SK-N-SH treated with all-trans-retinoic acid at 6 μM for 48 hours (cell line): ENCODE measurements at regions not wholly inside any gene's neighbourhood (a gene's known extent, or its start where the extent isn't known, plus 50 kb on each side); places are given as distances from the start of the nearest gene placed in this dataset.

ENCODE experiments used
- ATAC-seq: fragments of 200-7000 bp; cut with Tn5 transposase; 3 replicates; pipeline ENCODE4 v1.9.1; 2020; ENCODE audit warnings: mild to moderate bottlenecking, moderate library complexity
- ARNTL ChIP-seq: fragments of 450-650 bp; formaldehyde crosslinking; IDR thresholded peaks from 2 replicates; pipeline ENCODE4 v1.5.0; 2020; ENCODE audit warnings: low read depth, mild to moderate bottlenecking, moderate library complexity, borderline replicate concordance
- BACH2 ChIP-seq: fragments of 250-450 bp; sonication (Bioruptor Pico); IDR thresholded peaks from 2 replicates; pipeline ENCODE4 v1.9.0; 2021; ENCODE audit warnings: mild to moderate bottlenecking, borderline replicate concordance
- ESRRG ChIP-seq: fragments of 250-450 bp; sonication (Bioruptor Pico); IDR thresholded peaks from 2 replicates; pipeline ENCODE4 v1.6.1; 2021; ENCODE audit warnings: mild to moderate bottlenecking
- GLIS3 ChIP-seq: fragments of 250-450 bp; sonication (Bioruptor Pico); IDR thresholded peaks from 2 replicates; pipeline ENCODE4 v1.5.0; 2020; ENCODE audit warnings: mild to moderate bottlenecking, moderate library complexity
- OSR1 ChIP-seq: fragments of 250-450 bp; sonication (Bioruptor Pico); IDR thresholded peaks from 2 replicates; pipeline ENCODE4 v1.8.0; 2022; ENCODE audit warnings: moderate library complexity, mild to moderate bottlenecking, inconsistent platforms
- PPARA ChIP-seq: fragments of 250-450 bp; sonication (Bioruptor Pico); IDR thresholded peaks from 2 replicates; pipeline ENCODE4 v1.5.0; 2020; ENCODE audit warnings: mild to moderate bottlenecking, borderline replicate concordance
- SNAI2 ChIP-seq: fragments of 250-450 bp; sonication (Bioruptor Pico); IDR thresholded peaks from 2 replicates; pipeline ENCODE4 v1.5.0; 2020; ENCODE audit warnings: mild to moderate bottlenecking, moderate library complexity
- TCF4 ChIP-seq: fragments of 250-450 bp; sonication (Bioruptor Pico); IDR thresholded peaks from 2 replicates; pipeline ENCODE4 v1.8.0; 2021; ENCODE audit warnings: mild to moderate bottlenecking, moderate library complexity, borderline replicate concordance
- TOX ChIP-seq: fragments of 250-450 bp; sonication (Bioruptor Pico); IDR thresholded peaks from 2 replicates; pipeline ENCODE4 v1.8.0; 2021; ENCODE audit warnings: mild to moderate bottlenecking, moderate library complexity, borderline replicate concordance
- ZC3H10 ChIP-seq: fragments of 250-450 bp; sonication (Bioruptor Pico); IDR thresholded peaks from 2 replicates; pipeline ENCODE4 v1.5.1; 2021; ENCODE audit warnings: mild to moderate bottlenecking, moderate library complexity
- ZFP30 ChIP-seq: fragments of 450-650 bp; formaldehyde crosslinking; IDR thresholded peaks from 2 replicates; pipeline ENCODE4 v1.5.0; 2022; ENCODE audit warnings: mild to moderate bottlenecking, moderate library complexity
- ZNF565 ChIP-seq: fragments of 450-650 bp; formaldehyde crosslinking; conservative IDR thresholded peaks from 2 replicates; pipeline ENCODE4 v1.5.0; 2020; ENCODE audit warnings: low read depth, mild to moderate bottlenecking, moderate library complexity
- ZNF70 ChIP-seq: fragments of 450-650 bp; formaldehyde crosslinking; IDR thresholded peaks from 2 replicates; pipeline ENCODE4 v1.5.0; 2020; ENCODE audit warnings: mild to moderate bottlenecking, moderate library complexity
- ZNF8 ChIP-seq: fragments of 450-650 bp; formaldehyde crosslinking; IDR thresholded peaks from 2 replicates; pipeline ENCODE4 v1.5.0; 2020; ENCODE audit warnings: mild to moderate bottlenecking, moderate library complexity
- TF ChIP-seq, protein P1 (sequence below): fragments of 250-450 bp; sonication (Bioruptor Pico); IDR thresholded peaks from 2 replicates; pipeline ENCODE4 v1.5.1; 2020; ENCODE audit warnings: low read depth, mild to moderate bottlenecking, moderate library complexity
- TF ChIP-seq, protein P2 (sequence below): fragments of 250-450 bp; sonication (Bioruptor Pico); IDR thresholded peaks from 2 replicates; pipeline ENCODE4 v1.5.1; 2021; ENCODE audit warnings: mild to moderate bottlenecking, moderate library complexity
- TF ChIP-seq, protein P3 (sequence below): fragments of 250-450 bp; sonication (Bioruptor Pico); IDR thresholded peaks from 2 replicates; pipeline ENCODE4 v1.8.0; 2021; ENCODE audit warnings: low read depth, mild to moderate bottlenecking, moderate library complexity, borderline replicate concordance
- TF ChIP-seq, protein P4 (sequence below): fragments of 250-450 bp; sonication (Bioruptor Pico); IDR thresholded peaks from 2 replicates; pipeline ENCODE4 v1.5.0; 2020; ENCODE audit warnings: mild to moderate bottlenecking, moderate library complexity
- TF ChIP-seq, protein P5 (sequence below): fragments of 250-450 bp; sonication (Bioruptor Pico); IDR thresholded peaks from 2 replicates; pipeline ENCODE4 v1.8.0; 2020; ENCODE audit warnings: mild to moderate bottlenecking, moderate library complexity, borderline replicate concordance

DNA sequence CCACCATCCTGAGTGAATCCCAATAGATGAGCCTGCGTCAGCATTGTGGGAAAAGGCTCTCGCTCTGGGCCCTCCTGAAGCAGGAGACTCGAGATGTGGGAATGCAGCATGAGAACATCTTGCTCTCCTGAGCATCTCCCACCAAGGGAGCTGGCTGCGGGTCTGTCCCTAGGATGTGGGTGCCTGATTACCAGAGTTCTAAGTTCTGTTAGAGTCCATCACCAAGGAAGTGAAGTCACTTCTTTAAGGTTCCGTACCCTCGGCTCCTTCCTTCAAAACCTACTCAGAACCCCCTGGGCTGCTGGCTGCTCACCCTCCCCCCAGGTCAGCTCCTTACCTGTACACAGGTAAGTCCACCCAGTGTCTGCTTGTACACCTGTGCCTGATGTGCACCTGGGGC is 100.5 kb upstream of the IGLL5 start:
- TF ChIP-seq ESRRG (CRISPR knock-in tag) (no peak), OSR1 (CRISPR knock-in tag) (no peak), ZNF8 (no peak), ZC3H10 (CRISPR knock-in tag) (no peak), ZNF565 (CRISPR knock-in tag) (no peak), ZNF70 (CRISPR knock-in tag) (no peak), BACH2 (no peak)
- TF ChIP-seq, protein P1, sequence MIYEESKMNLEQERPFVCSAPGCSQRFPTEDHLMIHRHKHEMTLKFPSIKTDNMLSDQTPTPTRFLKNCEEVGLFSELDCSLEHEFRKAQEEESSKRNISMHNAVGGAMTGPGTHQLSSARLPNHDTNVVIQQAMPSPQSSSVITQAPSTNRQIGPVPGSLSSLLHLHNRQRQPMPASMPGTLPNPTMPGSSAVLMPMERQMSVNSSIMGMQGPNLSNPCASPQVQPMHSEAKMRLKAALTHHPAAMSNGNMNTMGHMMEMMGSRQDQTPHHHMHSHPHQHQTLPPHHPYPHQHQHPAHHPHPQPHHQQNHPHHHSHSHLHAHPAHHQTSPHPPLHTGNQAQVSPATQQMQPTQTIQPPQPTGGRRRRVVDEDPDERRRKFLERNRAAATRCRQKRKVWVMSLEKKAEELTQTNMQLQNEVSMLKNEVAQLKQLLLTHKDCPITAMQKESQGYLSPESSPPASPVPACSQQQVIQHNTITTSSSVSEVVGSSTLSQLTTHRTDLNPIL (CRISPR knock-in tag): no peak
- TF ChIP-seq, protein P2, sequence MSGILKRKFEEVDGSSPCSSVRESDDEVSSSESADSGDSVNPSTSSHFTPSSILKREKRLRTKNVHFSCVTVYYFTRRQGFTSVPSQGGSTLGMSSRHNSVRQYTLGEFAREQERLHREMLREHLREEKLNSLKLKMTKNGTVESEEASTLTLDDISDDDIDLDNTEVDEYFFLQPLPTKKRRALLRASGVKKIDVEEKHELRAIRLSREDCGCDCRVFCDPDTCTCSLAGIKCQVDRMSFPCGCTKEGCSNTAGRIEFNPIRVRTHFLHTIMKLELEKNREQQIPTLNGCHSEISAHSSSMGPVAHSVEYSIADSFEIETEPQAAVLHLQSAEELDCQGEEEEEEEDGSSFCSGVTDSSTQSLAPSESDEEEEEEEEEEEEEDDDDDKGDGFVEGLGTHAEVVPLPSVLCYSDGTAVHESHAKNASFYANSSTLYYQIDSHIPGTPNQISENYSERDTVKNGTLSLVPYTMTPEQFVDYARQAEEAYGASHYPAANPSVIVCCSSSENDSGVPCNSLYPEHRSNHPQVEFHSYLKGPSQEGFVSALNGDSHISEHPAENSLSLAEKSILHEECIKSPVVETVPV: no peak
- TF ChIP-seq, protein P3, sequence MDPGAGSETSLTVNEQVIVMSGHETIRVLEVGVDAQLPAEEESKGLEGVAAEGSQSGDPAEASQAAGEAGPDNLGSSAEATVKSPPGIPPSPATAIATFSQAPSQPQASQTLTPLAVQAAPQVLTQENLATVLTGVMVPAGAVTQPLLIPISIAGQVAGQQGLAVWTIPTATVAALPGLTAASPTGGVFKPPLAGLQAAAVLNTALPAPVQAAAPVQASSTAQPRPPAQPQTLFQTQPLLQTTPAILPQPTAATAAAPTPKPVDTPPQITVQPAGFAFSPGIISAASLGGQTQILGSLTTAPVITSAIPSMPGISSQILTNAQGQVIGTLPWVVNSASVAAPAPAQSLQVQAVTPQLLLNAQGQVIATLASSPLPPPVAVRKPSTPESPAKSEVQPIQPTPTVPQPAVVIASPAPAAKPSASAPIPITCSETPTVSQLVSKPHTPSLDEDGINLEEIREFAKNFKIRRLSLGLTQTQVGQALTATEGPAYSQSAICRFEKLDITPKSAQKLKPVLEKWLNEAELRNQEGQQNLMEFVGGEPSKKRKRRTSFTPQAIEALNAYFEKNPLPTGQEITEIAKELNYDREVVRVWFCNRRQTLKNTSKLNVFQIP: no peak
- TF ChIP-seq, all 23 proteins: peak for 0
- no peak for ATAC-seq

DNA sequence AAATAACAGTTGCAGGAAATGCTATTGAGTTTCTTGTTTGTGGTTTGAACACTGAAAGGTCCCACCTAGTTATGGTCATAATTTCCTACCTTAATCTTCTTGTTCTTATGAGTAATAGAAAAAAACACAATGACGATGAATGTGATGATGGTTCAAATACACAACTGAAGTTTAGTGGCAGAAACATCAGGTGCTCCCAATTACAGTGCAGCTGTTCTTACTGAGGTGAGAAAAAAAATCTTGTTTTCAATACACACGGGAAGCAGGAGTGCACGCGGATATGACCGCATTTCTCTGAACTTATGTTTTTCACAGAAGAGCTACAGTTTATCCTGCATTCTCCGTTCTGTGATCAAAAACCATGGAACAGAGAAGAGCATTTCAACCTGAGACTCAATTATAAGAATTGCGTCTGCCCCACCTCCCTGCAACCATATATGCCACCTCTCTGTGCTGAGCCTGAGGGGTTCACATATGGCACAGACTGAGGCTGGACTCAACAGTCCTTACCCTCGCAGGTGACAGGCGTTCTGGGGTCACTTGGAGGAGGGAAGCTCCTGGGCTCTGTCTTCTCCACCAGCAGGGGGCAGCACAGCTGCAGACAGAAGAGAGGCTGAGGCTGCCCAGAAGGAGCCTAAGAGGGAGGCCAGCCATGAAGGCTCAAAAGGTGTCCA is 99.7 kb upstream of the IGLL5 start:
- ATAC-seq: peak; percentile 94
- TF ChIP-seq, protein P3: no peak
- TF ChIP-seq ZC3H10 (CRISPR knock-in tag): 0 out of 2 replicates have a peak, but pooled peaks have one; percentile 5
- TF ChIP-seq, all 23 proteins: peak for 1

DNA sequence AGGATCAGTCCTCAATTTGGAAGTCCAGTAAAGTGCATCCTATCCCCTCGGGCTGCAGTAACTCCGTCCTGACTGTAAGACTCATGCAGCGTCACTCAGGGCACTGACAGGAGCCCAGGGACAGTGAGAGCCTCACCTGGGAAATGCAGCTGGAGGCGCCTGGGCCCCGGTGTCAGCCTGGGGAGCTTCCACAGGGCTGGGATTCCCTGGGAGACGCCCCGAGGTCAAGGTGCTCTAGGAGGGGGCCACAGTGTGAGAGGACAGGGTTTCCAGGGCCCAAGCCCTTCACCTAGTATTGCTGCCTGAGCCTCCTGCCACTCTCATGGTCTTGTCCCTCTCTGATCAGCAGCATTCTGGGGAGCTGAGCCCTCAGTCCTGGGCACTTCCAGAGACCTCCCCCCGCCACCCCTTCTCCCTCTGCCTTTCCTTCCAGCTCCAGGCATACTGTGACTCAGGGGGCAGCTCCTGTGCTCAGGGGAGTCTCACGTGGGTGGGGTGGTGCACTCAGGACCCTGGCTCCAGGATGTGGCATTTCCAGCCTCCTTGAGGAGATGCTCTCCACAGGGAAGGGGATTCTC is 99.1 kb upstream of the IGLL5 start:
- peak; percentile 49; the same call in 2 of the 3 replicates for ATAC-seq

DNA sequence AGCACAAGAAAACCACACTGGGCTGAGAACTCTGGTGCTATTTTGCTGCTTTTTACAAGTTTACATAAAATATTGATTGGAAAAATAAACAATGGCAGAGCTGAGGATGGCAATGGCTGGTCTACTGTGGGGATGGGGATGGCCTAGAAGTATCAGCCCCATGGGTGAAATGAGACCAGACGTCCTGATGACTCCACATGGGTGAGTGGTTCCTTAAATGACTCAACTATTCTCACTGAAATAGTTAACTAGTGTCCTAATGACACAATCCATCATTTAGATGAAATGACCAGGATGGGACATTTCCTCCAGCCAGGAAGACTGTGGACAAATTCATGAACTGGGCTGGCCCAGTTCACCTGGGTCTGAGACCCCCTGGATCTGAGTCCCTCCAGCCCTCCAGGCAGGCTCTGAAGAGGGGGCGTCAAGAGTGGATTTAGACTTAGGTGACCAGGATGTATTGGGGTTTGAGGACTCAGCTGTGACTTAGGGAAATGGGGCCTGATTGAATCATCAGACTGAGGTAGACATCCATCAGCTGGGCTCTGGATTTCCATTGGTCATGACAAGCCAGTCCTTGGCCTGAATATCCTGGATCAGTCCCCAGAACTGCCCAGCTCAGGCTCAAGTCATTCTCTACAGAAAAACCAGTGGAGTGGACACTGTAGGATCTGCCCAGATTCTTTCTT is 98.2 kb upstream of the IGLL5 start:
- no peak for TF ChIP-seq ESRRG (CRISPR knock-in tag)
- no peak for TF ChIP-seq ZNF8
- TF ChIP-seq PPARA (CRISPR knock-in tag): no peak
- TF ChIP-seq SNAI2 (CRISPR knock-in tag): no peak
- TF ChIP-seq, protein P1 (CRISPR knock-in tag): no peak
- no peak for TF ChIP-seq TCF4
- no peak for TF ChIP-seq ZNF70 (CRISPR knock-in tag)
- no peak for TF ChIP-seq ARNTL (CRISPR knock-in tag)
- TF ChIP-seq, protein P3: no peak
- no peak for TF ChIP-seq GLIS3
- TF ChIP-seq ZC3H10 (CRISPR knock-in tag): no peak
- TF ChIP-seq TOX: no peak
- TF ChIP-seq, protein P4, sequence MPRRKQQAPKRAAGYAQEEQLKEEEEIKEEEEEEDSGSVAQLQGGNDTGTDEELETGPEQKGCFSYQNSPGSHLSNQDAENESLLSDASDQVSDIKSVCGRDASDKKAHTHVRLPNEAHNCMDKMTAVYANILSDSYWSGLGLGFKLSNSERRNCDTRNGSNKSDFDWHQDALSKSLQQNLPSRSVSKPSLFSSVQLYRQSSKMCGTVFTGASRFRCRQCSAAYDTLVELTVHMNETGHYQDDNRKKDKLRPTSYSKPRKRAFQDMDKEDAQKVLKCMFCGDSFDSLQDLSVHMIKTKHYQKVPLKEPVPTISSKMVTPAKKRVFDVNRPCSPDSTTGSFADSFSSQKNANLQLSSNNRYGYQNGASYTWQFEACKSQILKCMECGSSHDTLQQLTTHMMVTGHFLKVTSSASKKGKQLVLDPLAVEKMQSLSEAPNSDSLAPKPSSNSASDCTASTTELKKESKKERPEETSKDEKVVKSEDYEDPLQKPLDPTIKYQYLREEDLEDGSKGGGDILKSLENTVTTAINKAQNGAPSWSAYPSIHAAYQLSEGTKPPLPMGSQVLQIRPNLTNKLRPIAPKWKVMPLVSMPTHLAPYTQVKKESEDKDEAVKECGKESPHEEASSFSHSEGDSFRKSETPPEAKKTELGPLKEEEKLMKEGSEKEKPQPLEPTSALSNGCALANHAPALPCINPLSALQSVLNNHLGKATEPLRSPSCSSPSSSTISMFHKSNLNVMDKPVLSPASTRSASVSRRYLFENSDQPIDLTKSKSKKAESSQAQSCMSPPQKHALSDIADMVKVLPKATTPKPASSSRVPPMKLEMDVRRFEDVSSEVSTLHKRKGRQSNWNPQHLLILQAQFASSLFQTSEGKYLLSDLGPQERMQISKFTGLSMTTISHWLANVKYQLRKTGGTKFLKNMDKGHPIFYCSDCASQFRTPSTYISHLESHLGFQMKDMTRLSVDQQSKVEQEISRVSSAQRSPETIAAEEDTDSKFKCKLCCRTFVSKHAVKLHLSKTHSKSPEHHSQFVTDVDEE: no peak
- TF ChIP-seq, protein P5, sequence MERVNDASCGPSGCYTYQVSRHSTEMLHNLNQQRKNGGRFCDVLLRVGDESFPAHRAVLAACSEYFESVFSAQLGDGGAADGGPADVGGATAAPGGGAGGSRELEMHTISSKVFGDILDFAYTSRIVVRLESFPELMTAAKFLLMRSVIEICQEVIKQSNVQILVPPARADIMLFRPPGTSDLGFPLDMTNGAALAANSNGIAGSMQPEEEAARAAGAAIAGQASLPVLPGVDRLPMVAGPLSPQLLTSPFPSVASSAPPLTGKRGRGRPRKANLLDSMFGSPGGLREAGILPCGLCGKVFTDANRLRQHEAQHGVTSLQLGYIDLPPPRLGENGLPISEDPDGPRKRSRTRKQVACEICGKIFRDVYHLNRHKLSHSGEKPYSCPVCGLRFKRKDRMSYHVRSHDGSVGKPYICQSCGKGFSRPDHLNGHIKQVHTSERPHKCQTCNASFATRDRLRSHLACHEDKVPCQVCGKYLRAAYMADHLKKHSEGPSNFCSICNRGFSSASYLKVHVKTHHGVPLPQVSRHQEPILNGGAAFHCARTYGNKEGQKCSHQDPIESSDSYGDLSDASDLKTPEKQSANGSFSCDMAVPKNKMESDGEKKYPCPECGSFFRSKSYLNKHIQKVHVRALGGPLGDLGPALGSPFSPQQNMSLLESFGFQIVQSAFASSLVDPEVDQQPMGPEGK (CRISPR knock-in tag): no peak
- no peak for TF ChIP-seq ZNF565 (CRISPR knock-in tag)
- ATAC-seq: no peak

More for the DNA sequence above, 99.1 kb upstream of the IGLL5 start:
- TF ChIP-seq ZFP30 (CRISPR knock-in tag): no peak
